HepG2 (cell line): ENCODE measurements at regions not wholly inside any gene's neighbourhood (a gene's known extent, or its start where the extent isn't known, plus 50 kb on each side); places are given as distances from the start of the nearest gene placed in this dataset.

Experiments
- DBP ChIP-seq: sonication (generic); formaldehyde crosslinking; IDR thresholded peaks from 2 replicates; pipeline ENCODE4 v1.4.0; 2020; ENCODE audit warnings: missing genetic modification reagents; ENCODE audit errors: not compliant biosample characterization
- HNRNPLL ChIP-seq: fragments of 200-400 bp; formaldehyde crosslinking; IDR thresholded peaks from 2 replicates; pipeline ENCODE4 v1.6.1; 2017; ENCODE audit warnings: mild to moderate bottlenecking, low read depth, low read length; ENCODE audit not compliant: poor library complexity, severe bottlenecking
- ZBTB1 ChIP-seq: sonication (generic); formaldehyde crosslinking; IDR thresholded peaks from 2 replicates; pipeline ENCODE4 v1.4.0; 2020; ENCODE audit warnings: missing genetic modification reagents, borderline replicate concordance
- ZBTB21 ChIP-seq: sonication (generic); formaldehyde crosslinking; IDR thresholded peaks from 2 replicates; pipeline ENCODE4 v1.4.0; 2020; ENCODE audit warnings: missing genetic modification reagents
- ZNF761 ChIP-seq: sonication (generic); formaldehyde crosslinking; conservative IDR thresholded peaks from 2 replicates; pipeline ENCODE4 v1.4.0; 2020; ENCODE audit warnings: mild to moderate bottlenecking, missing genetic modification reagents
- TF ChIP-seq, protein P1 (sequence below): sonication (generic); formaldehyde crosslinking; IDR thresholded peaks from 2 replicates; pipeline ENCODE4 v1.5.0; 2020; ENCODE audit warnings: mild to moderate bottlenecking, missing genetic modification reagents

DNA sequence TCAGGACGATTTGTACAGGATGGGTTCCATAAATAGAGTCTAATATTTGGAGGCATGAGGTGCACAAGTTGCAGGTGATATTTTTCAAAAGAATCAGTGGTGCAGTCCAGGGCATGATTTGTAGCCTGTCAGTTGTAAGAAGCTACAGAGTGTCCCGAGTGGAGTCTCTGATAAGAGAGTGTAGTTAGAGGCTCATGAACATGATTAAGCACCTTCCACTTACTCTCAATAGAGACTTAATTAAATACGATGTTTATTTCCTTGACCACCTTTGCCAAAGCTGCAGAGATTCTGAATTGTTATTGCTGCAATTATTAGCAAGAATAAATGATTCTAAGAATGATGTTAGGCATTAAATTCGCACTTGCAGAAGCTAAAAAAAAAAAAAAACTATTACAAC is 218.4 kb upstream of the LRTM1 start:
- TF ChIP-seq HNRNPLL (no peak), ZNF761 (CRISPR knock-in tag) (no peak), DBP (no peak), ZBTB1 (CRISPR knock-in tag) (no peak), ZBTB21 (CRISPR knock-in tag) (no peak)
- TF ChIP-seq, protein P1, sequence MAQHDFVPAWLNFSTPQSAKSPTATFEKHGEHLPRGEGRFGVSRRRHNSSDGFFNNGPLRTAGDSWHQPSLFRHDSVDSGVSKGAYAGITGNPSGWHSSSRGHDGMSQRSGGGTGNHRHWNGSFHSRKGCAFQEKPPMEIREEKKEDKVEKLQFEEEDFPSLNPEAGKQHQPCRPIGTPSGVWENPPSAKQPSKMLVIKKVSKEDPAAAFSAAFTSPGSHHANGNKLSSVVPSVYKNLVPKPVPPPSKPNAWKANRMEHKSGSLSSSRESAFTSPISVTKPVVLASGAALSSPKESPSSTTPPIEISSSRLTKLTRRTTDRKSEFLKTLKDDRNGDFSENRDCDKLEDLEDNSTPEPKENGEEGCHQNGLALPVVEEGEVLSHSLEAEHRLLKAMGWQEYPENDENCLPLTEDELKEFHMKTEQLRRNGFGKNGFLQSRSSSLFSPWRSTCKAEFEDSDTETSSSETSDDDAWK: no peak
